ENCODE measurements at regions not wholly inside any gene's neighbourhood (a gene's known extent, or its start where the extent isn't known, plus 50 kb on each side); places are given as distances from the start of the nearest gene placed in this dataset.
A peak's percentile ranks its signal among the peaks of the same experiment; 100 is the strongest.

DNA sequence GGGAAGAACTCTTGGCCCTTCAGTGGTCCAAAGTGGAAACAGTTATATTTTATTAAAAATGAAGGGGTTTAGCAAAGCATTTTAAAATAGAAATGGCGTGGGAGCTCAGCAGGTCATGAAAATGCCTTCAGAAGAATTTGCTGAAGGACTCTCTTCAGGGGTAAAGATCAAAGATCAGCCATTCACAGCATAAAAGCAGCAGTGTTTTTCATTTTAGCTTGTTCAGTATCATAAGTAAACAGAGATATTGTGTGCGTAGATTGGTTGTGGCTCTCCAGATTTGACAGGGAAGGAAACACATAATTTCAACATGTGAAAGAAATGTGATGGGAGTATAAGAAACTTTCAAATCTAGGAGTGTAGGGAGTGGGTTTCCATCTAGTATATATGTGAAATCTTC lies 519.2 kb upstream of the MAP3K7 start:
- DNase-seq (peak in 1 of 2 donors; percentile 42), FAIRE-seq (no peak)
- Histone ChIP-seq H3K4me1 (ENCODE audit: control insufficient read depth in 3 of 3, insufficient read depth in 2 of 3, low read depth in 1 of 3, low read length in 2 of 3) (no peaks in the 10 kb centered on the region), H3K27ac (ENCODE audit: low read depth in 1 of 3, low read length in 2 of 3) (no peak overlapping the region), H3K36me3 (ENCODE audit: control insufficient read depth in 3 of 3, insufficient read depth in 2 of 3, low read depth in 1 of 3, low read length in 3 of 3) (no peaks in the 10 kb centered on the region), H3K9me3 (ENCODE audit: control insufficient read depth in 2 of 2, insufficient read depth in 1 of 2, low read depth in 1 of 2, low read length in 1 of 2) (no peaks in the 10 kb centered on the region), H3K4me3 (ENCODE audit: low read depth in 1 of 3, low read length in 3 of 3) (no peak overlapping the region), H3K27me3 (ENCODE audit: control insufficient read depth in 3 of 3, insufficient read depth in 3 of 3, low read length in 3 of 3) (no peaks in the 10 kb centered on the region)
- WGBS, 3 donors, result 12 to 59% (median 30%) methylated on average over 2 of the region's 2 CpGs

DNA sequence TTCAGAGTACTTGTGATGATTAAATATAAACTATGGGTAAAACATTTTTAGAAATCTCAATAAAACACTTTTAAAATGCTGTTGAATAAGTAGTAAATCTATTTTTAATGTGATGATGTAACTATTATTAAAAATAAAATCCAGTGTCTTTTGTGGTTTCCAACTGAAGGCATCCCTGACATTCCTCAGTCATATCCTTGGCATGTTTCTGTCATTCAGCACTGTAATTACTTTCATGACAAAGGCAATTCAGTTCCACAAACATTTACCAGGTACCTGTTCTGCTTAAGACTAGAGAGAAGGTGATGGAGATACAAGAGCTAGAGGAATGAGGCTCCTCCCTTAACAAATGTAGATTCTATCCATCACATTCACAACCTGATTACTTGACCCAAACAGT lies 518.7 kb upstream of the MAP3K7 start:
- FAIRE-seq (no peak), DNase-seq (no peak)
- H3K27ac ChIP-seq (ENCODE audit: low read depth in 1 of 3, low read length in 2 of 3), result no peak overlapping the region
- no peaks in the 10 kb centered on the region for H3K4me1 ChIP-seq (ENCODE audit: control insufficient read depth in 3 of 3, insufficient read depth in 2 of 3, low read depth in 1 of 3, low read length in 2 of 3)
- no peak overlapping the region for H3K4me3 ChIP-seq (ENCODE audit: low read depth in 1 of 3, low read length in 3 of 3)
- H3K27me3 ChIP-seq (ENCODE audit: control insufficient read depth in 3 of 3, insufficient read depth in 3 of 3, low read length in 3 of 3), result no peaks in the 10 kb centered on the region
- no peaks in the 10 kb centered on the region for H3K36me3 ChIP-seq (ENCODE audit: control insufficient read depth in 3 of 3, insufficient read depth in 2 of 3, low read depth in 1 of 3, low read length in 3 of 3)
- H3K9me3 ChIP-seq (ENCODE audit: control insufficient read depth in 2 of 2, insufficient read depth in 1 of 2, low read depth in 1 of 2, low read length in 1 of 2), result no peaks in the 10 kb centered on the region

DNA sequence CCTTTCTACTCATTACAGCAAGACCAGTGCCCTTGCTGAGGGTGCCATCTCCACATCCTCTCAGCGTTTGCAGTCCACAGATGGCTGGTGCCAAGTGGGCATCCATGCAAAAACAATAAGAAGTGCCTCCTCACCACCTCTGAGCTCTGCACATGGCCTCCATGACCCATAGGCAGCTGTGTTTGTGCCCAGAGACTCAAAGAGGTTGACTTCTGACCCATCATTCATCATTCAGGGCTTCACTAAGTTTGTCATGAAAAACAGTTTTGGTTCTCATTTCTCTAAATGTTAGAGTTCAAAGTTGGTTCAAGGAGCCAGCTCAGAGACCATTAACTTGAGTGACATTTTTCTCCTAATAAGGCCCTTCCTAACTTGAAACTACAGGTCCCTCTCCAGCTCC lies 512.6 kb upstream of the MAP3K7 start:
- DNase-seq (no peak), FAIRE-seq (no peak)
- no peaks in the 10 kb centered on the region for H3K27me3 ChIP-seq (ENCODE audit: control insufficient read depth in 3 of 3, insufficient read depth in 3 of 3, low read length in 3 of 3)
- H3K4me3 ChIP-seq (ENCODE audit: low read depth in 1 of 3, low read length in 3 of 3), result no peak overlapping the region
- no peak overlapping the region for H3K27ac ChIP-seq (ENCODE audit: low read depth in 1 of 3, low read length in 2 of 3)
- 75 to 94% (median 79%) methylated on average over 1 of the region's 1 CpG for WGBS, 3 donors
- H3K4me1 ChIP-seq (ENCODE audit: control insufficient read depth in 3 of 3, insufficient read depth in 2 of 3, low read depth in 1 of 3, low read length in 2 of 3), result no peaks in the 10 kb centered on the region
- H3K9me3 ChIP-seq (ENCODE audit: control insufficient read depth in 2 of 2, insufficient read depth in 1 of 2, low read depth in 1 of 2, low read length in 1 of 2), result no peaks in the 10 kb centered on the region
- H3K36me3 ChIP-seq (ENCODE audit: control insufficient read depth in 3 of 3, insufficient read depth in 2 of 3, low read depth in 1 of 3, low read length in 3 of 3), result no peaks in the 10 kb centered on the region

DNA sequence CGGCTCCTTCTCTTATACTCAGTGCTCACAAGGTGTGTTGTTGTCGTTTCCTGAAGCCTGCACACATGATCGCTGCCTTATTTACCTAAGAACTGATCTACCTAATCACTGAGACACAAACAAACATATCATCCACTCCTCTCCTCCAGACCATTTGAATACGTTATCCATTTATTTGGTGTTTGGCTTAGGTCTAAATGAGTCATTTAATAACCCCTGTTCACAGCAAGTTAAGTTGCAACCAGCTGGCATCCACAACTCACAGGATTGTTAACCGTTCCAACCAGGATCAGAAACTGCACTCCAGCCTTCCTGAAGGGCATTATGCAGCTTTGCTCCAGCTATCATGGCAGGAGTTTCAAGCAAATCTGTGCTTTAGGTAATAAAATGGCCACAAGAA lies 511.1 kb upstream of the MAP3K7 start:
- FAIRE-seq (no peak), DNase-seq (peak in 1 of 2 donors; percentile 37)
- no peaks in the 10 kb centered on the region for H3K27me3 ChIP-seq (ENCODE audit: control insufficient read depth in 3 of 3, insufficient read depth in 3 of 3, low read length in 3 of 3)
- H3K9me3 ChIP-seq (ENCODE audit: control insufficient read depth in 2 of 2, insufficient read depth in 1 of 2, low read depth in 1 of 2, low read length in 1 of 2), result no peaks in the 10 kb centered on the region
- H3K27ac ChIP-seq (ENCODE audit: low read depth in 1 of 3, low read length in 2 of 3), result no peak overlapping the region
- H3K36me3 ChIP-seq (ENCODE audit: control insufficient read depth in 3 of 3, insufficient read depth in 2 of 3, low read depth in 1 of 3, low read length in 3 of 3), result no peaks in the 10 kb centered on the region
- no peak overlapping the region for H3K4me3 ChIP-seq (ENCODE audit: low read depth in 1 of 3, low read length in 3 of 3)
- no peaks in the 10 kb centered on the region for H3K4me1 ChIP-seq (ENCODE audit: control insufficient read depth in 3 of 3, insufficient read depth in 2 of 3, low read depth in 1 of 3, low read length in 2 of 3)
- 12 to 51% (median 27%) methylated on average over 5 of the region's 5 CpGs for WGBS, 3 donors

DNA sequence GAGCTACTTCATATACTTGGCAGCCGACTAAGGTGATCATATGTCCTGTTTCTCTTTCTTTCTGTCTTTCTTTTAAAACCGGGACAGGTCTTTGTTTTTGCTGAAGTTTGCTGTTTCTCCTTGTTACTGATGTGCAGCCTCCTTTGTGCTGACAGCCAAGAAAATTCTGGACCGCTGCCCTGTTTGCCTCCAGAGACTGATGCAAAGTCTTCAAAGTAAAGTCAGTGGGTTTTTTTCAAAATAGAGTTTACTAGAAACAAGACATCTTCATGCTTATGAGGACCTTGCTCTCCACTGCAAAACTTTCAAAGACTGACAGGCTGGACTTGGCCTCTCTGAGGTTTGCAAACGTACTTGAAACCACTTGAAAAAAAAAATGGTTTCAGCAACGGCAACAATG lies 510.5 kb upstream of the MAP3K7 start:
- FAIRE-seq (no peak), DNase-seq (no peak)
- H3K27me3 ChIP-seq (ENCODE audit: control insufficient read depth in 3 of 3, insufficient read depth in 3 of 3, low read length in 3 of 3), result no peaks in the 10 kb centered on the region
- no peaks in the 10 kb centered on the region for H3K4me1 ChIP-seq (ENCODE audit: control insufficient read depth in 3 of 3, insufficient read depth in 2 of 3, low read depth in 1 of 3, low read length in 2 of 3)
- no peak overlapping the region for H3K27ac ChIP-seq (ENCODE audit: low read depth in 1 of 3, low read length in 2 of 3)
- H3K9me3 ChIP-seq (ENCODE audit: control insufficient read depth in 2 of 2, insufficient read depth in 1 of 2, low read depth in 1 of 2, low read length in 1 of 2), result no peaks in the 10 kb centered on the region
- 49 to 66% (median 64%) methylated on average over 5 of the region's 5 CpGs for WGBS, 3 donors
- H3K4me3 ChIP-seq (ENCODE audit: low read depth in 1 of 3, low read length in 3 of 3), result no peak overlapping the region
- H3K36me3 ChIP-seq (ENCODE audit: control insufficient read depth in 3 of 3, insufficient read depth in 2 of 3, low read depth in 1 of 3, low read length in 3 of 3), result no peaks in the 10 kb centered on the region

DNA sequence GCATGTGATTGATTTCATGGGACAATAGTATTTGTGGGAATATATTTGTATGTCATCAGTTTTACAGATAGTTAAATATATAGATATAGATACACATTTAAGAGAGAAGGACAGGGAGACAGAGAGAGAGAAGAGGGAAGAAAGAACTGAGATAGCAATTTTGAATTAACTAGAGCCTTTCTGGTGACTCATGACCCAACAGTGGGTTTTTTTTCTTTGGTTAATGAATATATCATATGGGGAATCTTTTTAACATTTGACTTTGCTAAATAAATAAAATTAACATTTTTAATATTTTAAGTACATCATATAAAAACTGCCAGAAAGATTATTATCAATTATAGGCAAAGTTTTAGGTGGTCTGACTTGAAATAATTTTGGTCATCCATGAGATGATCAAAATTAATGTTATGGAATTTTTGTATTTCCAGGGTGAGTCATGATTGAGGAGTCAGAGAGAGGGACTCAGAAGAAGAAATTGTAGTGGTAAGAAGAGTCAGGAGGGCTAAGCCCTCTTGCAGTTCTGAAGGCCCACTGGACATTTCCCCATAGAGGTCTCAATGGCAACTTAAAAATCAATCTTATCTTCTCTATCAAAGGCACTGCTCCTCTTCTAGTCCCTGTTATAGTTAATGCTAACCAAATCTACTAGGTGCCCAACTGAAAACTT lies 508.1 kb upstream of the MAP3K7 start:
- no peak overlapping the region for H3K27ac ChIP-seq (ENCODE audit: low read depth in 1 of 3, low read length in 2 of 3)
- H3K9me3 ChIP-seq (ENCODE audit: control insufficient read depth in 2 of 2, insufficient read depth in 1 of 2, low read depth in 1 of 2, low read length in 1 of 2), result no peaks in the 10 kb centered on the region
- FAIRE-seq, result no peak
- no peaks in the 10 kb centered on the region for H3K4me1 ChIP-seq (ENCODE audit: control insufficient read depth in 3 of 3, insufficient read depth in 2 of 3, low read depth in 1 of 3, low read length in 2 of 3)
- H3K36me3 ChIP-seq (ENCODE audit: control insufficient read depth in 3 of 3, insufficient read depth in 2 of 3, low read depth in 1 of 3, low read length in 3 of 3), result no peaks in the 10 kb centered on the region
- DNase-seq, result no peak
- H3K4me3 ChIP-seq (ENCODE audit: low read depth in 1 of 3, low read length in 3 of 3), result no peak overlapping the region
- H3K27me3 ChIP-seq (ENCODE audit: control insufficient read depth in 3 of 3, insufficient read depth in 3 of 3, low read length in 3 of 3), result no peaks in the 10 kb centered on the region

DNA sequence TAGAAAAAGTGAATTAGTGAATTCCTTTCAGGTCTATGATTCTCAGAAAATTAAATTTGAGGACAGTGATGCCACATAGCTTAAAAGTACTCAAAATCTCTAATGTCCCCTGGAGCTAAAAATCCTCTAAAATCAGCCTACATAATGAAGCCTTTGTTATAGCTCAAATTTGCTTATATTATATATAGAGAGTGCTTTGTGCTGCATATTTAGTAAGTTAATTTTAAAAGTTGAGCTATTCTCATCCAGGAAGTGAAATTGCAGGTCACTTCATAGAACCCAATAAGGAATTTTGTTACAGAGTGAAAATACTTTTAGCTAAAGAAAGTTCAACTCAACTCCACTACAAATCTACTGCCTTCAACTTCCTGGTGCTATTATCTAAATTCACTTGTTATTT lies 507.5 kb upstream of the MAP3K7 start:
- Histone ChIP-seq H3K36me3 (ENCODE audit: control insufficient read depth in 3 of 3, insufficient read depth in 2 of 3, low read depth in 1 of 3, low read length in 3 of 3) (no peaks in the 10 kb centered on the region), H3K27ac (ENCODE audit: low read depth in 1 of 3, low read length in 2 of 3) (no peak overlapping the region), H3K9me3 (ENCODE audit: control insufficient read depth in 2 of 2, insufficient read depth in 1 of 2, low read depth in 1 of 2, low read length in 1 of 2) (no peaks in the 10 kb centered on the region), H3K4me3 (ENCODE audit: low read depth in 1 of 3, low read length in 3 of 3) (no peak overlapping the region), H3K4me1 (ENCODE audit: control insufficient read depth in 3 of 3, insufficient read depth in 2 of 3, low read depth in 1 of 3, low read length in 2 of 3) (no peaks in the 10 kb centered on the region), H3K27me3 (ENCODE audit: control insufficient read depth in 3 of 3, insufficient read depth in 3 of 3, low read length in 3 of 3) (no peaks in the 10 kb centered on the region)
- DNase-seq, result no peak
- no peak for FAIRE-seq

DNA sequence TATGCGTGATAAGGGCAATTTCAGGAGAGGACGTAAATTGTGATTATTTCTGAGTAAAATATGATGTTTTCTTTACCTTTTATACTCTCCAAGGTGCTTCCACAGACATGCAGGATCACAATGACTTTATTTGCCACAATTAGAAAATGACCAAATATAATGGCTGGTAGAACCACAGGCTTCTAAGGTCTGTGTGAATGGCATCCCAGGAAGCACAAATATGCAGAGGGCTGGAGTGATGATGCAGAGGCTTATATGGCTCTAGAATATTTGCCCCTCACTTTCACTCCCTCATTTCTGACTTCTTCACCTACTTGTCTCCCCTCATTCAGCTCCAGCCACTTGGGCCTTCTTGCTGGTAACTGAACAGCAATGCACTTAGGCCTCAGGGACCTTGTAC lies 502.1 kb upstream of the MAP3K7 start:
- Histone ChIP-seq H3K27ac (ENCODE audit: low read depth in 1 of 3, low read length in 2 of 3) (no peak overlapping the region), H3K4me1 (ENCODE audit: control insufficient read depth in 3 of 3, insufficient read depth in 2 of 3, low read depth in 1 of 3, low read length in 2 of 3) (no peaks in the 10 kb centered on the region), H3K27me3 (ENCODE audit: control insufficient read depth in 3 of 3, insufficient read depth in 3 of 3, low read length in 3 of 3) (no peaks in the 10 kb centered on the region), H3K36me3 (ENCODE audit: control insufficient read depth in 3 of 3, insufficient read depth in 2 of 3, low read depth in 1 of 3, low read length in 3 of 3) (no peaks in the 10 kb centered on the region), H3K9me3 (ENCODE audit: control insufficient read depth in 2 of 2, insufficient read depth in 1 of 2, low read depth in 1 of 2, low read length in 1 of 2) (no peaks in the 10 kb centered on the region), H3K4me3 (ENCODE audit: low read depth in 1 of 3, low read length in 3 of 3) (no peak overlapping the region)
- DNase-seq, result no peak
- no peak for FAIRE-seq
- 78 to 85% (median 82%) methylated on average over 2 of the region's 2 CpGs for WGBS, 3 donors

DNA sequence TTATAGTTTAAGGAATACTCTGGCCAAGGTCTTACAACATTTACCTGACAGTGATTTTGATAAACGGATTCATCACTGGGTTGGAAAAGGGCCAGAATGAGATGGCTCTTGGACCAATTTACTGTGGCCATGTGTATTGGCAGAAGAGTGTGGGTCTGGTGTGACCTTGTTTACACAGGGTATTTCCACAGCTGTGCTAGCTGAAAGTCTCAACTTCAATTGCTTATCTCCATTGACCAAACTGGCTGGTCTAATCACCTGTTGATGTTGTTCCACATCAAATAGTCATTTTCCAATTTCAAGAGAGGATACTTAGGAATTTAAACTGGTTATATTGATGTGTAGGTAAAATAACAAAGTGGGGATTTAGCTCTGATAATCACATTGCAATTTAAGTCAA lies 501.6 kb upstream of the MAP3K7 start:
- H3K9me3 ChIP-seq (ENCODE audit: control insufficient read depth in 2 of 2, insufficient read depth in 1 of 2, low read depth in 1 of 2, low read length in 1 of 2), result no peaks in the 10 kb centered on the region
- H3K27me3 ChIP-seq (ENCODE audit: control insufficient read depth in 3 of 3, insufficient read depth in 3 of 3, low read length in 3 of 3), result no peaks in the 10 kb centered on the region
- no peak overlapping the region for H3K27ac ChIP-seq (ENCODE audit: low read depth in 1 of 3, low read length in 2 of 3)
- H3K36me3 ChIP-seq (ENCODE audit: control insufficient read depth in 3 of 3, insufficient read depth in 2 of 3, low read depth in 1 of 3, low read length in 3 of 3), result no peaks in the 10 kb centered on the region
- WGBS, 3 donors, result 69 to 74% (median 71%) methylated on average over 1 of the region's 1 CpG
- H3K4me3 ChIP-seq (ENCODE audit: low read depth in 1 of 3, low read length in 3 of 3), result no peak overlapping the region
- FAIRE-seq (no peak), DNase-seq (no peak)
- no peaks in the 10 kb centered on the region for H3K4me1 ChIP-seq (ENCODE audit: control insufficient read depth in 3 of 3, insufficient read depth in 2 of 3, low read depth in 1 of 3, low read length in 2 of 3)
